ENCODE measurements at regions not wholly inside any gene's neighbourhood (a gene's known extent, or its start where the extent isn't known, plus 50 kb on each side); places are given as distances from the start of the nearest gene placed in this dataset.

DNA sequence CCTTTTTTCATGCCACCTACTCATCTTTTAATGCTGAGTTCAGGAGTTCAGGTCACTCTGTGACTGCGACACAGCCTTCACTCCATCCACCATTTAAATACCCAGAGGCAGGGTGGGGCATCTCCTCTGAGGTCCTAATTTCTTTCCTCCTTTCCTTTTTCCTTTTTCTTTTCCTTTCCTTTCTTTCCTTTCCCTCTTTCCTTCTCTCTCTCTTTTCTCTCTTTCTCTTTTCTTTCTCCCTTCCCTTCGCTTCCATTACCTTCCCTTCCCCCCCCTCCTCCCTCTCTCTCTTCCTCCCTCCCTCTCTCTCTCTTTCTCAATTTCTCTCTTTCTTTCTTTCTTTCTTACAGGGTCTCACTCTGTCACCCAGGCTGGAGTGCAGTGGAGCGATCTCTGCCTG, 145.9 kb upstream of the SVIL start:
- no peaks in the 10 kb centered on the region for H3K27me3 ChIP-seq
- H3K4me1 ChIP-seq = no peaks in the 10 kb centered on the region
- H3K9me3 ChIP-seq = no peaks in the 10 kb centered on the region
- peak overlapping the region in 1 of 2 donors; percentile 17 for H3K27ac ChIP-seq
- TF ChIP-seq POLR2AphosphoS5 (IDR thresholded peaks at IDR 0.05) = no peak
- TF ChIP-seq, protein P1, sequence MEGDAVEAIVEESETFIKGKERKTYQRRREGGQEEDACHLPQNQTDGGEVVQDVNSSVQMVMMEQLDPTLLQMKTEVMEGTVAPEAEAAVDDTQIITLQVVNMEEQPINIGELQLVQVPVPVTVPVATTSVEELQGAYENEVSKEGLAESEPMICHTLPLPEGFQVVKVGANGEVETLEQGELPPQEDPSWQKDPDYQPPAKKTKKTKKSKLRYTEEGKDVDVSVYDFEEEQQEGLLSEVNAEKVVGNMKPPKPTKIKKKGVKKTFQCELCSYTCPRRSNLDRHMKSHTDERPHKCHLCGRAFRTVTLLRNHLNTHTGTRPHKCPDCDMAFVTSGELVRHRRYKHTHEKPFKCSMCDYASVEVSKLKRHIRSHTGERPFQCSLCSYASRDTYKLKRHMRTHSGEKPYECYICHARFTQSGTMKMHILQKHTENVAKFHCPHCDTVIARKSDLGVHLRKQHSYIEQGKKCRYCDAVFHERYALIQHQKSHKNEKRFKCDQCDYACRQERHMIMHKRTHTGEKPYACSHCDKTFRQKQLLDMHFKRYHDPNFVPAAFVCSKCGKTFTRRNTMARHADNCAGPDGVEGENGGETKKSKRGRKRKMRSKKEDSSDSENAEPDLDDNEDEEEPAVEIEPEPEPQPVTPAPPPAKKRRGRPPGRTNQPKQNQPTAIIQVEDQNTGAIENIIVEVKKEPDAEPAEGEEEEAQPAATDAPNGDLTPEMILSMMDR (IDR thresholded peaks at IDR 0.05) = no peak
- no peak for TF ChIP-seq POLR2A (IDR thresholded peaks at IDR 0.05)
- DNase-seq (ENCODE audit: low spot score in 2 of 2) = no peak
- H3K36me3 ChIP-seq = no peaks in the 10 kb centered on the region
- no peak overlapping the region for H3K4me3 ChIP-seq
- intact Hi-C loops (cut with DNase I; ENCODE audit: low total_unique reads) = no loop called here

DNA sequence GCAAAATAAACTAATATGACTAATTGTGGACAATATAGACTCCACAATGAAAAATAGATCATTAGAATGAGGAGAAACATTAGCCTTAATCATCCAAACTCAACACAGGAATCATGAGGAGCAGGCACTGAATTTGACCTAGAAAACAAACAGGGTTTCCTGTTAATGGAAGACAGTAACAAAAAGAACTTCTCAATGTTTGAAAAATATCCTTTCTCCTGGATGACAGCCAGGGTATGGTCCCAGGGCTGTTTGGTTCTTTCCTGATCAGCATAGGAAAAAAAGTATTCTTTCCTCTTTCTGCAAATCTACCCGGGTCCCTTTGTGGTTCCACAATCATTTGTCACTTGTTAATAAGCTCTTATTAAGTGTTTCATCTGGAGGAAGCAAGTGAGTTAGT, 145.3 kb upstream of the SVIL start:
- peak overlapping the region in 1 of 2 donors; percentile 17 for H3K27ac ChIP-seq
- H3K36me3 ChIP-seq = no peaks in the 10 kb centered on the region
- TF ChIP-seq POLR2AphosphoS5 (IDR thresholded peaks at IDR 0.05) (no peak), POLR2A (IDR thresholded peaks at IDR 0.05) (no peak)
- TF ChIP-seq, protein P1 (IDR thresholded peaks at IDR 0.05) = no peak
- no peaks in the 10 kb centered on the region for H3K4me1 ChIP-seq
- H3K27me3 ChIP-seq = no peaks in the 10 kb centered on the region
- no peaks in the 10 kb centered on the region for H3K9me3 ChIP-seq
- H3K4me3 ChIP-seq = no peak overlapping the region
- intact Hi-C loops (cut with DNase I; ENCODE audit: low total_unique reads) = no loop called here
- no peak for DNase-seq (ENCODE audit: low spot score in 2 of 2)

DNA sequence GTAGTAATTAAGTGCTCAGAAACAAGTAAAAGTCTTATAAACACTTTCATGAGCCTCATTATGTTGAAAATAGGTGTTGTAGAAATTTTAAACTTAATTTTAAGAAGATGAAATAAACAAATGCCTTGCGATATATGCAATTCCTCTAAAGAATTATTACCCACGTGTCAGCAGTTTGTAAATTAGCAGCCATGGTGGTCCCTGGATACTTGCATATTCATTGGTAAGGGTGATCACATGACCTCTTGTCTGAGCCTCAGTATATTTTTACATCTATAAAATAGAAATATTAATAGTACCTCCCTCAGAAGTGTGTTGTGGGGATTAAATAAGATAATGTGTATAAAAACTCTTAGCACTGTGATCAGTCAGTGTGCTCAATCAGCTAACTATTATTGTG, 141.5 kb upstream of the SVIL start:
- Histone ChIP-seq H3K4me1 (no peaks in the 10 kb centered on the region), H3K9me3 (no peaks in the 10 kb centered on the region), H3K4me3 (no peak overlapping the region), H3K36me3 (no peaks in the 10 kb centered on the region), H3K27ac (no peak overlapping the region), H3K27me3 (no peaks in the 10 kb centered on the region)
- intact Hi-C loops (cut with DNase I; ENCODE audit: low total_unique reads) = no loop called here
- DNase-seq (ENCODE audit: low spot score in 2 of 2) = no peak
- no peak for TF ChIP-seq POLR2AphosphoS5 (IDR thresholded peaks at IDR 0.05)
- TF ChIP-seq, protein P1 (IDR thresholded peaks at IDR 0.05) = no peak
- TF ChIP-seq POLR2A (IDR thresholded peaks at IDR 0.05) = no peak

DNA sequence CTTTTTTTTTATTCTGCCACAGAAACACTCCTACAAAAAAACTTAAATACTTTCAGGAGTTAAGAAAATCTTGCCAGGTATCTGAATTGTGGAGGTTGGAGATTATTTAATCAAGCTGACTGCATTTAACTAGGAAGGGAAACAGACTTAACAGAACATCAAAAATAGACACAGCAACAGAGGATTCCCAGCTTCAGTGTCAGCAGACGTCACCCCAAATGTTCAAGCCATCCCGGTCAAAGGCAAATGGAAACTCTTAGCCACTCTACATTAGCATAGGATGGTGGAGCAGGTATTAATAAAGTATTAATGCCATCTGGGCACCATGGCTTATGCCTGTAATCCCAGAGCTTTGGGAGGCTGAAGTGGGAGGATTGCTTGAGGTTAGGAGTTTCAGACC, 139.7 kb upstream of the SVIL start:
- TF ChIP-seq POLR2A (IDR thresholded peaks at IDR 0.05) = no peak
- TF ChIP-seq POLR2AphosphoS5 (IDR thresholded peaks at IDR 0.05) = no peak
- Histone ChIP-seq H3K27me3 (no peaks in the 10 kb centered on the region), H3K9me3 (no peaks in the 10 kb centered on the region), H3K27ac (no peak overlapping the region), H3K4me1 (no peaks in the 10 kb centered on the region), H3K36me3 (no peaks in the 10 kb centered on the region), H3K4me3 (no peak overlapping the region)
- intact Hi-C loops (cut with DNase I; ENCODE audit: low total_unique reads) = no loop called here
- no peak for DNase-seq (ENCODE audit: low spot score in 2 of 2)

DNA sequence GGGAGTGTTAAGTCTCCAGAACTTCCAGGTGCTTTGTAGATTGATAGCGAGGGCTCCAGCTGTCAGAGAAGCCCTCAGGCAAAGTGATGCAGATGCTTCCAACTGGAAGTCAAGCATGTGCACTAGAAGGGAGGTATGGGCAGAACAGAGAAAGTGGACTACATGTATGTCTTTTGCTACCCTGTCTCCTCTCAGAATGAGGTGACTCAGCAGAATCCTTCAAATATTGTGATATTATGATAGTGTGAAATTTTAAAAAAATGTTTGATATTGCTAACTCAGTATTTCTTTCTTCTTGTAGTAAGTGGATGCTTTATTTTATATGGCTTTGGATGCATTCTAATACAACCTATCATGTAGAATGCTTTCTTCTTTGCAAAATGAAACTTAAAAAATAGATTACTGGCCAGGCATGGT, 138.9 kb upstream of the SVIL start:
- DNase-seq (ENCODE audit: low spot score in 2 of 2) = no peak
- Histone ChIP-seq H3K27me3 (no peaks in the 10 kb centered on the region), H3K9me3 (no peaks in the 10 kb centered on the region), H3K27ac (no peak overlapping the region), H3K4me3 (no peak overlapping the region), H3K4me1 (no peaks in the 10 kb centered on the region), H3K36me3 (no peaks in the 10 kb centered on the region)
- intact Hi-C loops (cut with DNase I; ENCODE audit: low total_unique reads) = no loop called here
- TF ChIP-seq, protein P1 (IDR thresholded peaks at IDR 0.05) = no peak
- no peak for TF ChIP-seq POLR2A (IDR thresholded peaks at IDR 0.05)
- TF ChIP-seq POLR2AphosphoS5 (IDR thresholded peaks at IDR 0.05) = no peak

DNA sequence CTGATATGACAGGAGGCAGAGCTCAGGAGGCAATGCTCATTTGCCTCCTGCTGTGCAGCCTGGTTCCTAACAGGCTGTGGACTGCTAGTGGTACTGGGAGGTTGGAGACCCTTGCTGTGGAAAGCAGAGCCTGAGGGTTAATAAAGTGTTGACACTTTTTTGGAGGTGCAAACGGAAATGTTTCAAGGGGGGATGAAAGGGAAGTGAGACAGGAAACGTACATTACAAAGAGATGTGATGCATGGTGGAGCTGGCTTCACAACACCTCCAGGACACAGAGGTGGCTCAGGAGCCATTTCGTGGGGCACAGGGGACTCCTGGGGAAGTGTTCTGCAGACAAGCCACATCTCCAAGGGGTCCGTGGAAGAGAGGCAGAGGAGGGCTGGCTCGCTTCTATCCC, 137.6 kb upstream of the SVIL start:
- no peaks in the 10 kb centered on the region for H3K9me3 ChIP-seq
- no peak overlapping the region for H3K4me3 ChIP-seq
- TF ChIP-seq POLR2A (IDR thresholded peaks at IDR 0.05) (no peak), POLR2AphosphoS5 (IDR thresholded peaks at IDR 0.05) (no peak)
- TF ChIP-seq, protein P1 (IDR thresholded peaks at IDR 0.05) = no peak
- DNase-seq (ENCODE audit: low spot score in 2 of 2) = no peak
- H3K27ac ChIP-seq = no peak overlapping the region
- H3K27me3 ChIP-seq = no peaks in the 10 kb centered on the region
- no peaks in the 10 kb centered on the region for H3K36me3 ChIP-seq
- H3K4me1 ChIP-seq = no peaks in the 10 kb centered on the region
- intact Hi-C loops (cut with DNase I; ENCODE audit: low total_unique reads) = no loop called here

Measured in breast epithelium (tissue), 4 donors.